ENCODE measurements at regions not wholly inside any gene's neighbourhood (a gene's known extent, or its start where the extent isn't known, plus 50 kb on each side); places are given as distances from the start of the nearest gene placed in this dataset.

- Histone ChIP-seq H3K23ac (ENCODE audit: low read length in 2 of 2) (no peak overlapping the region), H4K8ac (ENCODE audit: low read length) (no peak overlapping the region)
Observed at GRCh38 chr6:21893793-21894192, 300.2 kb downstream of the SOX4 start.

GRCh38 chr6:21895555-21895954, 302.0 kb downstream of the SOX4 start:
- Histone ChIP-seq H2BK12ac (ENCODE audit: low read length in 2 of 2) (no peak overlapping the region), H3K9ac (ENCODE audit: low read length) (no peak overlapping the region), H3K23ac (ENCODE audit: low read length in 2 of 2) (no peak overlapping the region), H3K14ac (ENCODE audit: low read length in 2 of 2) (no peak overlapping the region), H3K9me3 (ENCODE audit: control insufficient read depth, low read length) (no peaks in the 10 kb centered on the region), H3K4me2 (ENCODE audit: low read length, poor library complexity, severe bottlenecking) (no peak overlapping the region), H3K4me3 (ENCODE audit: insufficient read depth in 1 of 2, low read depth in 1 of 2, low read length in 2 of 2) (no peak overlapping the region), H2BK120ac (ENCODE audit: low read depth, low read length) (no peak overlapping the region), H2BK5ac (ENCODE audit: low read depth, low read length, poor library complexity, severe bottlenecking) (no peak overlapping the region), H2AK5ac (ENCODE audit: low read length, severe bottlenecking) (peak overlapping the region; percentile 65), H4K91ac (ENCODE audit: low read length) (no peak overlapping the region), H4K8ac (ENCODE audit: low read length) (no peak overlapping the region), H3K4ac (ENCODE audit: low read depth in 1 of 2, low read length in 2 of 2) (no peak overlapping the region), H3K18ac (ENCODE audit: low read depth in 1 of 2, low read length in 2 of 2) (no peak overlapping the region), H2BK15ac (ENCODE audit: low read depth, poor library complexity, severe bottlenecking) (no peak overlapping the region), H3K79me1 (replicated peaks; ENCODE audit: low read length, poor library complexity, severe bottlenecking) (peaks cover 1% of the 10 kb centered on the region), H2AFZ (ENCODE audit: low read depth, low read length) (no peak overlapping the region), H3K36me3 (ENCODE audit: control insufficient read depth in 1 of 2, insufficient read depth in 2 of 2, low read depth in 1 of 2, low read length in 2 of 2) (no peaks in the 10 kb centered on the region), H3K27ac (ENCODE audit: low read length, poor library complexity, severe bottlenecking) (no peak overlapping the region), H3K4me1 (ENCODE audit: control insufficient read depth, insufficient read depth, low read depth, low read length) (no peaks in the 10 kb centered on the region), H3K27me3 (ENCODE audit: control insufficient read depth in 1 of 2, insufficient read depth in 1 of 2, low read length in 2 of 2) (no peaks in the 10 kb centered on the region)
- peak; percentile 23 for DNase-seq
- 94% methylated on average over 6 of the region's 6 CpGs for WGBS

More at GRCh38 chr6:21893793-21894192, 300.2 kb downstream of the SOX4 start:
- Histone ChIP-seq H2BK15ac (ENCODE audit: low read depth, poor library complexity, severe bottlenecking) (no peak overlapping the region), H3K18ac (ENCODE audit: low read depth in 1 of 2, low read length in 2 of 2) (no peak overlapping the region), H3K4me2 (ENCODE audit: low read length, poor library complexity, severe bottlenecking) (no peak overlapping the region), H3K4me1 (ENCODE audit: control insufficient read depth, insufficient read depth, low read depth, low read length) (no peaks in the 10 kb centered on the region), H2BK12ac (ENCODE audit: low read length in 2 of 2) (no peak overlapping the region), H3K79me1 (replicated peaks; ENCODE audit: low read length, poor library complexity, severe bottlenecking) (peaks cover 1% of the 10 kb centered on the region), H4K91ac (ENCODE audit: low read length) (no peak overlapping the region), H2BK120ac (ENCODE audit: low read depth, low read length) (no peak overlapping the region), H3K27ac (ENCODE audit: low read length, poor library complexity, severe bottlenecking) (no peak overlapping the region), H3K4ac (ENCODE audit: low read depth in 1 of 2, low read length in 2 of 2) (no peak overlapping the region), H3K9ac (ENCODE audit: low read length) (no peak overlapping the region), H3K14ac (ENCODE audit: low read length in 2 of 2) (no peak overlapping the region), H2AK5ac (ENCODE audit: low read length, severe bottlenecking) (no peak overlapping the region), H2BK5ac (ENCODE audit: low read depth, low read length, poor library complexity, severe bottlenecking) (no peak overlapping the region), H3K27me3 (ENCODE audit: control insufficient read depth in 1 of 2, insufficient read depth in 1 of 2, low read length in 2 of 2) (no peaks in the 10 kb centered on the region), H3K36me3 (ENCODE audit: control insufficient read depth in 1 of 2, insufficient read depth in 2 of 2, low read depth in 1 of 2, low read length in 2 of 2) (no peaks in the 10 kb centered on the region), H2AFZ (ENCODE audit: low read depth, low read length) (no peak overlapping the region), H3K9me3 (ENCODE audit: control insufficient read depth, low read length) (no peaks in the 10 kb centered on the region), H3K4me3 (ENCODE audit: insufficient read depth in 1 of 2, low read depth in 1 of 2, low read length in 2 of 2) (no peak overlapping the region)
- no peak for DNase-seq
- 86% methylated on average over 3 of the region's 4 CpGs for WGBS

DNA sequence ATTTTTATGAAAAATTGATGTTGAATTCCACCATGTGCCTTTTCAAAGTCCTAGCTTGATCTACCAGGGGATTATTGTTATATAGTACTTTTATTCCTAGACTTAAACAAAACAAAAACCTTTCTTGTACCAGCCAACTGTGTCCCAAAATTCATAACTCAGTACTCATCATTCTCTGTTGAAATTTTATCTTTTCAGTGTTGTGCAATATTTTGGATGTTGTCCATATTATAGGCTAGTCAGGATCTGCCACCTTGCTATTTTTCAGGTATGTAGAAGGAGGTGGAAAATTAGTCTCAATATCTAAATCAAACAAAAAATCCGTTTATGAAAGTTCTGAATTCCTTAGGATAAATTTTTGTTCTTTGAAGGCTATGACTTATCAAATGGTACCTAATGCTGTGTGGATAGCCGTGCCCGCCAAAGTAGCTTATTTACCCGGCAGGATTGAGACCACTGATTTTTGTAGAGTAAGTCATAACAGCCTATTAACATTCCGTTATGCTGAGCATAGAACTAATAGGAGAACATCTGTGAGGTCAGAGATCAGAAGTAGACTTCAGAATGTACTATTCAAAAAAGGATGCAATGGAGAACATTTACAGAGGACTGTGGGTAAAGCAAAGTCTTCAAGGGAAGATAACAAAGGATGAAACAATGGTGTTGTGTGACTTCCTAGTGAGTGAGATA, 304.7 kb downstream of the SOX4 start:
- no peak overlapping the region for H4K8ac ChIP-seq (ENCODE audit: low read length)
- WGBS = 84% methylated on average over 5 of the region's 5 CpGs

DNA sequence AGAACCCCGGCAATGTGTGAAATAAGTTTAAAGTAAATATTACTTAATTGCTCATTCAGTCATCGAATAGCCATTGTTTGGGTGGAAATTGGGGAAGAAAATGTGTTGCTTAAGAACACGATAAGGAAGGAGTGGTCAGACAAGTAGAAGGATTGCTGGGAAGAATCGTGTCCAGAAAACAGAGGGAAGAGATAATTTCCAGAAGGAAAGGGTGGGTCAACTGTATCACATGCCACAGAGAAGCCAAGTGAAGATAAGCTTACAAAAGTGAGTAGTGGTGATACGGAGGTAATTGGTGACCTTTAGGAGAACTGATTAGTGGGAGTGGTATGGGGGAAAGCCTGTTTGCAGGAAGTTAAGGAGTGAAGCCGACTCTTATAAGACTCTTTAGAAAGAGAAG, 306.2 kb downstream of the SOX4 start:
- Histone ChIP-seq H3K36me3 (ENCODE audit: control insufficient read depth in 1 of 2, insufficient read depth in 2 of 2, low read depth in 1 of 2, low read length in 2 of 2) (no peaks in the 10 kb centered on the region), H2AFZ (ENCODE audit: low read depth, low read length) (no peak overlapping the region), H3K4ac (ENCODE audit: low read depth in 1 of 2, low read length in 2 of 2) (no peak overlapping the region), H2BK5ac (ENCODE audit: low read depth, low read length, poor library complexity, severe bottlenecking) (no peak overlapping the region), H3K9me3 (ENCODE audit: control insufficient read depth, low read length) (no peaks in the 10 kb centered on the region), H2BK15ac (ENCODE audit: low read depth, poor library complexity, severe bottlenecking) (no peak overlapping the region), H2AK5ac (ENCODE audit: low read length, severe bottlenecking) (no peak overlapping the region), H3K27ac (ENCODE audit: low read length, poor library complexity, severe bottlenecking) (no peak overlapping the region), H4K8ac (ENCODE audit: low read length) (no peak overlapping the region), H3K79me1 (replicated peaks; ENCODE audit: low read length, poor library complexity, severe bottlenecking) (no peaks in the 10 kb centered on the region), H2BK12ac (ENCODE audit: low read length in 2 of 2) (no peak overlapping the region), H4K91ac (ENCODE audit: low read length) (no peak overlapping the region), H3K9ac (ENCODE audit: low read length) (no peak overlapping the region), H3K14ac (ENCODE audit: low read length in 2 of 2) (no peak overlapping the region), H3K23ac (ENCODE audit: low read length in 2 of 2) (no peak overlapping the region), H3K4me2 (ENCODE audit: low read length, poor library complexity, severe bottlenecking) (no peak overlapping the region), H3K27me3 (ENCODE audit: control insufficient read depth in 1 of 2, insufficient read depth in 1 of 2, low read length in 2 of 2) (no peaks in the 10 kb centered on the region), H3K4me3 (ENCODE audit: insufficient read depth in 1 of 2, low read depth in 1 of 2, low read length in 2 of 2) (no peak overlapping the region), H2BK120ac (ENCODE audit: low read depth, low read length) (no peak overlapping the region), H3K18ac (ENCODE audit: low read depth in 1 of 2, low read length in 2 of 2) (no peak overlapping the region), H3K4me1 (ENCODE audit: control insufficient read depth, insufficient read depth, low read depth, low read length) (no peaks in the 10 kb centered on the region)
- DNase-seq = no peak
- 91% methylated on average over 5 of the region's 6 CpGs for WGBS

More for the DNA sequence above, 304.7 kb downstream of the SOX4 start:
- Histone ChIP-seq H3K27ac (ENCODE audit: low read length, poor library complexity, severe bottlenecking) (no peak overlapping the region), H2AFZ (ENCODE audit: low read depth, low read length) (no peak overlapping the region), H3K9me3 (ENCODE audit: control insufficient read depth, low read length) (no peaks in the 10 kb centered on the region), H2BK120ac (ENCODE audit: low read depth, low read length) (no peak overlapping the region), H3K4ac (ENCODE audit: low read depth in 1 of 2, low read length in 2 of 2) (no peak overlapping the region), H3K27me3 (ENCODE audit: control insufficient read depth in 1 of 2, insufficient read depth in 1 of 2, low read length in 2 of 2) (no peaks in the 10 kb centered on the region), H3K9ac (ENCODE audit: low read length) (no peak overlapping the region), H3K4me2 (ENCODE audit: low read length, poor library complexity, severe bottlenecking) (no peak overlapping the region), H2BK15ac (ENCODE audit: low read depth, poor library complexity, severe bottlenecking) (no peak overlapping the region), H3K18ac (ENCODE audit: low read depth in 1 of 2, low read length in 2 of 2) (no peak overlapping the region), H2BK5ac (ENCODE audit: low read depth, low read length, poor library complexity, severe bottlenecking) (no peak overlapping the region), H4K91ac (ENCODE audit: low read length) (no peak overlapping the region), H2AK5ac (ENCODE audit: low read length, severe bottlenecking) (no peak overlapping the region), H3K79me1 (replicated peaks; ENCODE audit: low read length, poor library complexity, severe bottlenecking) (no peaks in the 10 kb centered on the region), H3K14ac (ENCODE audit: low read length in 2 of 2) (no peak overlapping the region), H3K23ac (ENCODE audit: low read length in 2 of 2) (no peak overlapping the region), H3K4me1 (ENCODE audit: control insufficient read depth, insufficient read depth, low read depth, low read length) (no peaks in the 10 kb centered on the region), H3K36me3 (ENCODE audit: control insufficient read depth in 1 of 2, insufficient read depth in 2 of 2, low read depth in 1 of 2, low read length in 2 of 2) (no peaks in the 10 kb centered on the region), H2BK12ac (ENCODE audit: low read length in 2 of 2) (no peak overlapping the region), H3K4me3 (ENCODE audit: insufficient read depth in 1 of 2, low read depth in 1 of 2, low read length in 2 of 2) (no peak overlapping the region)
- no peak for DNase-seq

Measured in mesenchymal stem cell (in vitro differentiated cells and primary cell).